D721Med (cell line): ENCODE measurements at regions not wholly inside any gene's neighbourhood (a gene's known extent, or its start where the extent isn't known, plus 50 kb on each side); places are given as distances from the start of the nearest gene placed in this dataset.

ENCODE experiments used
- DNase-seq: peaks from one replicate; pipeline ENCODE4 v3.0.0; 2011; ENCODE audit warnings: low spot score; ENCODE audit not compliant: insufficient read length
- FAIRE-seq: peaks from 2 replicates; lab custom pipeline; 2011; peaks lifted over from hg19 to GRCh38; lab: Jason Lieb, UNC
- TF ChIP-seq, protein P1 (sequence below): IDR thresholded peaks from 2 replicates; pipeline ENCODE4 v1.5.1; 2012; ENCODE audit warnings: mild to moderate bottlenecking, control low read depth; ENCODE audit not compliant: insufficient read depth; ENCODE audit errors: missing control alignments

GRCh38 chr20:50280851-50281655 lies 90.4 kb downstream of the CEBPB start:
- FAIRE-seq (no peak), DNase-seq (no peak)
- TF ChIP-seq, protein P1, sequence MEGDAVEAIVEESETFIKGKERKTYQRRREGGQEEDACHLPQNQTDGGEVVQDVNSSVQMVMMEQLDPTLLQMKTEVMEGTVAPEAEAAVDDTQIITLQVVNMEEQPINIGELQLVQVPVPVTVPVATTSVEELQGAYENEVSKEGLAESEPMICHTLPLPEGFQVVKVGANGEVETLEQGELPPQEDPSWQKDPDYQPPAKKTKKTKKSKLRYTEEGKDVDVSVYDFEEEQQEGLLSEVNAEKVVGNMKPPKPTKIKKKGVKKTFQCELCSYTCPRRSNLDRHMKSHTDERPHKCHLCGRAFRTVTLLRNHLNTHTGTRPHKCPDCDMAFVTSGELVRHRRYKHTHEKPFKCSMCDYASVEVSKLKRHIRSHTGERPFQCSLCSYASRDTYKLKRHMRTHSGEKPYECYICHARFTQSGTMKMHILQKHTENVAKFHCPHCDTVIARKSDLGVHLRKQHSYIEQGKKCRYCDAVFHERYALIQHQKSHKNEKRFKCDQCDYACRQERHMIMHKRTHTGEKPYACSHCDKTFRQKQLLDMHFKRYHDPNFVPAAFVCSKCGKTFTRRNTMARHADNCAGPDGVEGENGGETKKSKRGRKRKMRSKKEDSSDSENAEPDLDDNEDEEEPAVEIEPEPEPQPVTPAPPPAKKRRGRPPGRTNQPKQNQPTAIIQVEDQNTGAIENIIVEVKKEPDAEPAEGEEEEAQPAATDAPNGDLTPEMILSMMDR = no peak

DNA sequence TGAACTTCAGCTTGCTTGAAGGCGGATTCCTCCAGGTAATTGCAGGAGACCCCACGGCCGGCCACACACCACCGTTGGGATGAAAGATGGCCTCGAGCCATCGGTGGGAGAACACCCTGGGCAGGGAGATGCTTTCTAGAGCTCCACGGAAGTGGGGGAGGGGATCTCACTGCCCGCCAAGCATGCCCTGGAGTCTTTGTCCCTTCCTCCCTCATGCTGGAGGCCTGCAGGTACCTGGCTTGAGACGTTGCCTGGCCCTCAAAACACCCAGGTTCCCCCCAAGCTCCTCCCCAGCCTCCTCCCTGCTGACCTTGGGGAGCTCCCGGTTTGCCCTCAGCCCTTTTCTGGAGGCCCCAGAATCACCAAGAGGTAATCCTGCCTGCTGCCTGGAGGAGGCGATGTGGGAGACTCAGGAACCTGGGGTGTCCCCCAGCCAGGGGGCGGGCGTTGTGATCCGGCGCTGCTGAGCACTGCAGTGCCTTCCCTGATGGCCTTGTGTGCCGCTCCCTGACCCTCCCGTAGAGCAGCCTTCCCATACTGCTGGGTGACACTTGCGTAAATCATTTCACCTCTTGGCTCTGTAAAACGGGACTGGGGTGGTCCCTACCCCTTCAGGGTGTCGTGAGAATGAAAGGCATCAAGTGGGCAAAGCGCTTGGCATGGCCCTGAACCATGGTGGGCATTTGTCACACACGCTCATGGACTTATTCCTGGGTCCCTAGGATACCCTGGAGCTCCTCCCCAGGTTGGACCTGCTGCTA lies 91.4 kb downstream of the CEBPB start:
- FAIRE-seq = no peak
- DNase-seq = no peak
- TF ChIP-seq, protein P1 = no peak

DNA sequence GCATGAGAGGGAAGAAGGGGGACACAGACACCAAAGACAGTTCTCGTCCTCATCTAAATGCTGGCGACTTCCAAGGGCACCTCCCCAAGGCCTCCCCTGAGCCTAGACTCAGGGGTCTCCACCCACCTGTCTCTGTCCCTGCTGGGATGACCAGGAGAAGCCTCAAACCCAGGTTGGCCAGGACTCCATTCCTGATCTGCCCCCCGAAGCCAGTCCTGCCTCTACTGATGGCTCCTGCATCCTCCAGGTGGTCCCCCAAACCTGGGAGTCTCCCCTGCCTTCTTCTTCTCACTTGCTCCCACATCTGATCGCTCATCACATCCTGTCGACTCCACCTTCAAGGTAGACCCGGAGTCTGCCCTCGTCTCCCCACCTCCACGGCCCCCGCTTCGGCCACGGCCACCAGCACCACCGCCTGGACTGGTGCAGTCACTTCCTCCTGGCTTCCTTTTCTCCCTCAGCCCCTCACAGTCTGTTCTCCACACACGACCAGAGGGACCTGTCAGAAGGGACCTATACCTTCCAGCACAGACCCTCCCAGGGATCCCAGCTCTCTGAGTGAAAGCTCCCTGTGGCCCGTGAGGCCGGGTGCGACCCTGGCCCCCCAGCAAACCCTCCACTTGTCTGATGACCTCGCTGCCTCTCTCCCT lies 92.1 kb downstream of the CEBPB start:
- FAIRE-seq (no peak), DNase-seq (no peak)
- TF ChIP-seq, protein P1 = no peak

DNA sequence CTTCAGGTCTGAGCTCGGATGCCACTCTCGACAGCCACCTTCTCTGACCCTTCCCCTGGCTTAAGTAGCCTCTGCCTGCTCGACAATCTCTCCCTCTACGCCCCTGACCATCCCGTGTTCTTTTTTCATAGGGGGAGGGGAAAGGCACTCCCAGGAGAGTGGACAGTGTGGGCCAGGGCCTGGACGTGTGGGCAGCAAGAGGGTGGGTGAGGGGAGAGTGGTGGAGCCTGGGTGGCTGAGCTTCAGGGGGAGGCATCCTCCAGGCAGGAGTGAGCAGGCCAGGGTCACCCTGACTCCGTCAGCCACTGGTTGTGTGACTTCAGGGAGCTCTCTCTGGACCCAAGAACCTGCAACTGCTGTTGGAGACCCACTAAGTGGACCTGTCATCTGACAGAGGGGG lies 92.7 kb downstream of the CEBPB start:
- TF ChIP-seq, protein P1 = no peak
- no peak for FAIRE-seq
- no peak for DNase-seq

DNA sequence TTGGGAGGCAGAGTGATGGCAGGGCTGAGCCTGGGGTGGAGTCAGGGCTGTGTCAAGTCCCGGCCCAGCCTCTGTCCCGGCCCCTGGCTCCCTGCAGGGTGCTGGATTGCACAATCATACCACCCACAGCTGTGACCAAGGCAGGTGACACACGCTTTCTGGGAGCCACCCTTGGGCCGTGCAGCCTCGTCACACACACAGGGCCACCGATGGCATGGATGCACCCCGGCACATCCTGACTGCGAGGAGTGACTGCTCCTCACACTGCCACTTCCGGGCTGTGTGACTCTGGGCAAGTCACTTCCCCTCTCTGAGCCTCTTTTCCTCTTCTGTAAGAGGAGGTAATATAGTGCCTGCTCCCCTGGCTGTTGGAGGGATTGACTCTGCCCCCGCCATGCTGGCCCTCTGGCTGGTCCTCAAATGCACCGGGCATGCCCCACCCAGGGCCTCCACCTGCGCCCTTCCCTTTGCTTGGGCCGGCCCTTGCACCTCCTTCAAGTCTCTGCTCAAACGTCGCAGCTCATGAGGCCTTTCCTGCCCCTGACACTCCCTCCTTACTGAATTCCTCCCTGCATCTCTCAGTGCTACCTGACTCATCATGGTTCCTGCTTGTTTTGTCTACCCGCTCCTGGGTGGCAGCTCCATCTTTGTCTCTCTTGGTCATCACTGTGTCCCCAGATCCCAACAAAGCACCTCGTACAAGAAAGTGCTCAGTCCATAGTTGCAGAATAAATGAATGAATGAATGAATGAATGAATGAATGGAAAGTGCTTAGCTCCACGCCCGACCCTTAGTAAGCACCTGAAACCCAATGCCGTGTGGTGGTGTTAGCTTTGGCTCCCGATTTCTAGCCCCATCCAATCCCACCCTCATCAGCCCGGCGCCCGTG lies 93.5 kb downstream of the CEBPB start:
- no peak for DNase-seq

GRCh38 chr20:50284811-50285375 lies 94.3 kb downstream of the CEBPB start:
- TF ChIP-seq, protein P1 = no peak
- FAIRE-seq (no peak), DNase-seq (no peak)

More for the DNA sequence above, 93.5 kb downstream of the CEBPB start:
- TF ChIP-seq, protein P1 = no peak
- FAIRE-seq = no peak
